Stimulated activated naive CD4-positive, alpha-beta T cell (primary cell): ENCODE measurements at regions not wholly inside any gene's neighbourhood (a gene's known extent, or its start where the extent isn't known, plus 50 kb on each side); places are given as distances from the start of the nearest gene placed in this dataset.

Experiments
- DNase-seq, 6 experiments: peaks; one replicate each; lab custom pipeline; 2025; lab: John Stamatoyannopoulos, UW

GRCh38 chr14:101135796-101136742 is 232.5 kb upstream of the RTL1 start:
- no peak for DNase-seq

GRCh38 chr14:101137234-101137633 is 233.7 kb upstream of the RTL1 start:
- DNase-seq = no peak

GRCh38 chr14:101147848-101148247 is 244.3 kb upstream of the RTL1 start:
- no peak for DNase-seq

GRCh38 chr14:101150039-101150610 is 246.6 kb upstream of the RTL1 start:
- no peak for DNase-seq

- DNase-seq = no peak
Observed at GRCh38 chr14:101151226-101151926, 247.9 kb upstream of the RTL1 start.

GRCh38 chr14:101151927-101152305 is 248.4 kb upstream of the RTL1 start:
- DNase-seq = no peak

- no peak for DNase-seq
Observed at GRCh38 chr14:101152855-101153254, 249.3 kb upstream of the RTL1 start.

- DNase-seq = no peak
Observed at GRCh38 chr14:101153691-101154090, 250.2 kb upstream of the RTL1 start.

GRCh38 chr14:101155575-101155974 is 252.1 kb upstream of the RTL1 start:
- DNase-seq = no peak

- DNase-seq = no peak
Observed at GRCh38 chr14:101167428-101167827, 263.9 kb upstream of the RTL1 start.

- no peak for DNase-seq
Observed at GRCh38 chr14:101169267-101169666, 265.7 kb upstream of the RTL1 start.

GRCh38 chr14:101171650-101172049 is 268.1 kb upstream of the RTL1 start:
- DNase-seq = no peak

- no peak for DNase-seq
Observed at GRCh38 chr14:101173698-101174521, 270.4 kb upstream of the RTL1 start.

- no peak for DNase-seq
Observed at GRCh38 chr14:101174522-101174838, 271.0 kb upstream of the RTL1 start.

GRCh38 chr14:101174980-101175606 is 271.6 kb upstream of the RTL1 start:
- DNase-seq = no peak

GRCh38 chr14:101175731-101176534 is 272.4 kb upstream of the RTL1 start:
- no peak for DNase-seq

- no peak for DNase-seq
Observed at GRCh38 chr14:101176535-101177205, 273.1 kb upstream of the RTL1 start.

GRCh38 chr14:101177301-101177971 is 273.9 kb upstream of the RTL1 start:
- no peak for DNase-seq

- DNase-seq = no peak
Observed at GRCh38 chr14:101178184-101179072, 274.9 kb upstream of the RTL1 start.
